GM19240 (cell line): ENCODE measurements at regions not wholly inside any gene's neighbourhood (a gene's known extent, or its start where the extent isn't known, plus 50 kb on each side); places are given as distances from the start of the nearest gene placed in this dataset.
"Not testable (repeated sequence)": the region's sequence is repeated elsewhere in the genome, so short reads cannot be mapped to it uniquely, and the experiment has no call there.

Experiments
- DNase-seq: peaks from one replicate; pipeline ENCODE4 v3.0.0; 2011; ENCODE audit warnings: low spot score; ENCODE audit not compliant: insufficient read length

GRCh38 chr14:41549821-41550607 is 56.7 kb upstream of the LRFN5 start:
- DNase-seq = no peak

- no peak for DNase-seq
Measured at GRCh38 chr14:41549282-41549681, 57.4 kb upstream of the LRFN5 start.

GRCh38 chr14:41548666-41549065 is 58.0 kb upstream of the LRFN5 start:
- no peak for DNase-seq

GRCh38 chr14:41541333-41541732 is 65.3 kb upstream of the LRFN5 start:
- no peak for DNase-seq

GRCh38 chr14:41532255-41532654 is 74.4 kb upstream of the LRFN5 start:
- no peak for DNase-seq

- no peak for DNase-seq
Measured at GRCh38 chr14:41521891-41522290, 84.8 kb upstream of the LRFN5 start.

- DNase-seq = not testable (repeated sequence)
Measured at GRCh38 chr14:41518030-41518429, 88.6 kb upstream of the LRFN5 start.

GRCh38 chr14:41506552-41506951 is 100.1 kb upstream of the LRFN5 start:
- DNase-seq = no peak

GRCh38 chr14:41505491-41505890 is 101.2 kb upstream of the LRFN5 start:
- no peak for DNase-seq

GRCh38 chr14:41498959-41499358 is 107.7 kb upstream of the LRFN5 start:
- DNase-seq = no peak

GRCh38 chr14:41490323-41490722 is 116.4 kb upstream of the LRFN5 start:
- DNase-seq = no peak

GRCh38 chr14:41489315-41489972 is 117.2 kb upstream of the LRFN5 start:
- no peak for DNase-seq

GRCh38 chr14:41488401-41488800 is 118.3 kb upstream of the LRFN5 start:
- no peak for DNase-seq

- DNase-seq = no peak
Measured at GRCh38 chr14:41482861-41483260, 123.8 kb upstream of the LRFN5 start.

- no peak for DNase-seq
Measured at GRCh38 chr14:41476526-41476925, 130.2 kb upstream of the LRFN5 start.

GRCh38 chr14:41461380-41461779 is 145.3 kb upstream of the LRFN5 start:
- DNase-seq = no peak

GRCh38 chr14:41457393-41457792 is 149.3 kb upstream of the LRFN5 start:
- DNase-seq = no peak

- no peak for DNase-seq
Measured at GRCh38 chr14:41449066-41449465, 157.6 kb upstream of the LRFN5 start.

- no peak for DNase-seq
Measured at GRCh38 chr14:41446008-41446407, 160.7 kb upstream of the LRFN5 start.

- no peak for DNase-seq
Measured at GRCh38 chr14:41423503-41423902, 183.2 kb upstream of the LRFN5 start.

GRCh38 chr14:41421308-41421707 is 185.4 kb upstream of the LRFN5 start:
- DNase-seq = not testable (repeated sequence)

- no peak for DNase-seq
Measured at GRCh38 chr14:41419709-41420108, 187.0 kb upstream of the LRFN5 start.

- no peak for DNase-seq
Measured at GRCh38 chr14:41418851-41419250, 187.8 kb upstream of the LRFN5 start.
